Esophagus squamous epithelium (tissue), 4 donors: ENCODE measurements at regions not wholly inside any gene's neighbourhood (a gene's known extent, or its start where the extent isn't known, plus 50 kb on each side); places are given as distances from the start of the nearest gene placed in this dataset.

Experiments
- POLR2A ChIP-seq, 4 donors: fragments of 450-650 bp; IDR thresholded peaks; one replicate each; pipeline ENCODE4 v1.6.1; 2017; ENCODE audit warnings: antibody characterized with exemption in 4 of 4, mild to moderate bottlenecking in 4 of 4, moderate library complexity in 3 of 4
- TF ChIP-seq, protein P1 (sequence below), 6 experiments: fragments of 450-650 bp in 4 of 6; fragments of 200-600 bp in 2 of 6; sonication (generic) in 2 of 6; IDR thresholded peaks; one replicate each; pipeline ENCODE4 v1.5.1; 2016 to 2019; ENCODE audit warnings: antibody characterized with exemption in 6 of 6, mild to moderate bottlenecking in 4 of 6, moderate library complexity in 4 of 6

DNA sequence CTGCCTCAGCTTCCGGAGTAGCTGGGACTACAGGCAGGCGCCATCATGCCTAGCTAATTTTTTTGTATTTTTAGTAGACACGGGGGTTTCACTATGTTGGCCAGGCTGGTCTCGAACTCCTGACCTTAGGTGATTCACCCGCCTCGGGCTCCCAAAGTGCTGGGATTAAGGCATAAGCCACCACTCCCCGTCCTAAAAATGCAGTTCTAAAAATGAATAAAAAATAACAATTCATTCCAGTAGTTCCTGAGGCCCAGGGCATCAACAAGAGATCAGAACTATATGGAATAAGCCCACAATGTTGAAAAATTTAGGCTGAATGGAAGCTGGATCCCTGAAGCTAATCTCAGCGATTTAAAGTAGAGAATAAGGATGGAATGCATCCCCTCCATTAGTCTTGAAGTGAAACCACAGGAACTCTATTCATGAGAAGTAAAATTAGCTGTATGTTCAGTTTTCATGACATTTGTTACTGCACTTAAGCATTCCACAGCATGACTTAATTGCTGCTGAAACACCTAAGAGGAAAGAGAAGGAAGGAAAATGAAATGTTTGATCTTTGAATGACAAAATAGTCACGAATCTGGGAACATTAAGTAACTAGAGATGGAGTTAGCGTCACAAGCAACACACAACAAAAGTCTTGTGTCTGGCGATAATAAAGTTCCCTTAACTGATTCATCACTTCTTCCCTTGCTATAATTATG lies 80.4 kb upstream of the RIPOR2 start:
- no peak for TF ChIP-seq POLR2A (IDR thresholded peaks at IDR 0.05)
- TF ChIP-seq, protein P1, sequence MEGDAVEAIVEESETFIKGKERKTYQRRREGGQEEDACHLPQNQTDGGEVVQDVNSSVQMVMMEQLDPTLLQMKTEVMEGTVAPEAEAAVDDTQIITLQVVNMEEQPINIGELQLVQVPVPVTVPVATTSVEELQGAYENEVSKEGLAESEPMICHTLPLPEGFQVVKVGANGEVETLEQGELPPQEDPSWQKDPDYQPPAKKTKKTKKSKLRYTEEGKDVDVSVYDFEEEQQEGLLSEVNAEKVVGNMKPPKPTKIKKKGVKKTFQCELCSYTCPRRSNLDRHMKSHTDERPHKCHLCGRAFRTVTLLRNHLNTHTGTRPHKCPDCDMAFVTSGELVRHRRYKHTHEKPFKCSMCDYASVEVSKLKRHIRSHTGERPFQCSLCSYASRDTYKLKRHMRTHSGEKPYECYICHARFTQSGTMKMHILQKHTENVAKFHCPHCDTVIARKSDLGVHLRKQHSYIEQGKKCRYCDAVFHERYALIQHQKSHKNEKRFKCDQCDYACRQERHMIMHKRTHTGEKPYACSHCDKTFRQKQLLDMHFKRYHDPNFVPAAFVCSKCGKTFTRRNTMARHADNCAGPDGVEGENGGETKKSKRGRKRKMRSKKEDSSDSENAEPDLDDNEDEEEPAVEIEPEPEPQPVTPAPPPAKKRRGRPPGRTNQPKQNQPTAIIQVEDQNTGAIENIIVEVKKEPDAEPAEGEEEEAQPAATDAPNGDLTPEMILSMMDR (IDR thresholded peaks at IDR 0.05): no peak
